SK-N-SH (cell line): ENCODE measurements at regions not wholly inside any gene's neighbourhood (a gene's known extent, or its start where the extent isn't known, plus 50 kb on each side); places are given as distances from the start of the nearest gene placed in this dataset.

ENCODE experiments used
- EP300 ChIP-seq, 2 experiments: IDR thresholded peaks; 2 replicates each; pipeline versions ENCODE4 v1.4.0 to v1.6.1; 2012; ENCODE audit warnings: borderline replicate concordance in 1 of 2, low read depth in 1 of 2, low read length in 1 of 2
- FOXJ3 ChIP-seq: sonication (generic); formaldehyde crosslinking; IDR thresholded peaks from 2 replicates; pipeline ENCODE4 v1.5.1; 2020; ENCODE audit warnings: mild to moderate bottlenecking, missing genetic modification reagents
- MAX ChIP-seq: IDR thresholded peaks from 2 replicates; pipeline ENCODE4 v1.4.0; 2012; ENCODE audit warnings: low read depth
- MEF2A ChIP-seq: IDR thresholded peaks from 2 replicates; pipeline ENCODE4 v1.4.0; 2012; ENCODE audit warnings: low read depth, borderline replicate concordance
- MXI1 ChIP-seq: IDR thresholded peaks from 2 replicates; pipeline ENCODE4 v1.6.1; 2012; ENCODE audit warnings: mild to moderate bottlenecking, low read depth, low read length, improper control_type of control experiment
- NFIC ChIP-seq: IDR thresholded peaks from 2 replicates; pipeline ENCODE4 v1.4.0; 2012; ENCODE audit warnings: borderline replicate concordance
- POLR2AphosphoS5 ChIP-seq: IDR thresholded peaks from 2 replicates; pipeline ENCODE4 v1.6.1; 2012; ENCODE audit warnings: low read depth, low read length
- RAD21 ChIP-seq: IDR thresholded peaks from 2 replicates; pipeline ENCODE4 v1.6.1; 2012; ENCODE audit warnings: mild to moderate bottlenecking, low read length
- RFX5 ChIP-seq: IDR thresholded peaks from 2 replicates; pipeline ENCODE4 v1.6.1; 2012; ENCODE audit warnings: mild to moderate bottlenecking, improper control_type of control experiment, low read length
- TAF1 ChIP-seq: IDR thresholded peaks from 2 replicates; pipeline ENCODE4 v1.6.1; 2012; ENCODE audit warnings: low read depth, mild to moderate bottlenecking, low read length, moderate library complexity, borderline replicate concordance
- YY1 ChIP-seq: IDR thresholded peaks from 2 replicates; pipeline ENCODE4 v1.4.0; 2012; ENCODE audit warnings: low read depth, mild to moderate bottlenecking
- TF ChIP-seq, protein P1 (sequence below): fragments of 200-600 bp; sonication (generic); IDR thresholded peaks from 2 replicates; pipeline ENCODE4 v1.6.1; 2017; ENCODE audit warnings: antibody characterized with exemption, mild to moderate bottlenecking, moderate library complexity

DNA sequence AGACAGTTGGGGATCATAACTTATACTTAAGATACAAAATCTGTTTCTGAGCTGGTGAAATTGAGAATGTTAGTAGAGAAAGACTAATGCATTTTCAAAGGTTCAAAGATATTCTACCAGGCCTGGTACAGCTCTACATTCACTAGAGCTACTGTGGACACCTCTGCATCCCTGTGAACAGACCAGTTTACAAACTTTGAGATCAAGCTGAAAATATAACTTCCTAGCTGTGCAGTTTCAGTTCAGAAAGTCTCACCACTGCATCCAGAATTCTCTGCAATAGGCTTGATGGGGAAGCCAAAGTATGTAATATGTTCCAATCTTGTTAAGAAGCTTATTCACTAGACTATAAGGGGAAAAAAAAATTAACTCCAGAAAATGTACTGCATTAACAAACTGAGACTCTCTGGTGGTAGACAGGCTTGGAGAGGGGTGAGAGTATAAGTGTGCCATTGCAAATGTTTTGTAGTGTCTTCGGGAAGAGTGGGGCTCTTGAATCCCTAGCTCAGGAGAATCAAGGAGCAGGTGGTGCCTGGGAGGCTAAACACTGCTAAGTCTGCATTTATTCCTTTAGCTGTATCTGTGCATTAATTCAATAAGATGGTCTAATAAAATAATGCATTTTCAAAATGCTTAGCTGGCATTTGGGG, 671.9 kb downstream of the NR2F1-AS1 start:
- TF ChIP-seq POLR2AphosphoS5 (no peak), MAX (no peak), TAF1 (no peak), RFX5 (no peak), MEF2A (no peak), RAD21 (no peak), MXI1 (no peak), YY1 (no peak), EP300 (IDR thresholded peaks at IDR 0.05; ENCODE audit: borderline replicate concordance in 1 of 2, low read depth in 1 of 2, low read length in 1 of 2) (no peak), NFIC (no peak), FOXJ3 (CRISPR knock-in tag) (no peak)
- TF ChIP-seq, protein P1, sequence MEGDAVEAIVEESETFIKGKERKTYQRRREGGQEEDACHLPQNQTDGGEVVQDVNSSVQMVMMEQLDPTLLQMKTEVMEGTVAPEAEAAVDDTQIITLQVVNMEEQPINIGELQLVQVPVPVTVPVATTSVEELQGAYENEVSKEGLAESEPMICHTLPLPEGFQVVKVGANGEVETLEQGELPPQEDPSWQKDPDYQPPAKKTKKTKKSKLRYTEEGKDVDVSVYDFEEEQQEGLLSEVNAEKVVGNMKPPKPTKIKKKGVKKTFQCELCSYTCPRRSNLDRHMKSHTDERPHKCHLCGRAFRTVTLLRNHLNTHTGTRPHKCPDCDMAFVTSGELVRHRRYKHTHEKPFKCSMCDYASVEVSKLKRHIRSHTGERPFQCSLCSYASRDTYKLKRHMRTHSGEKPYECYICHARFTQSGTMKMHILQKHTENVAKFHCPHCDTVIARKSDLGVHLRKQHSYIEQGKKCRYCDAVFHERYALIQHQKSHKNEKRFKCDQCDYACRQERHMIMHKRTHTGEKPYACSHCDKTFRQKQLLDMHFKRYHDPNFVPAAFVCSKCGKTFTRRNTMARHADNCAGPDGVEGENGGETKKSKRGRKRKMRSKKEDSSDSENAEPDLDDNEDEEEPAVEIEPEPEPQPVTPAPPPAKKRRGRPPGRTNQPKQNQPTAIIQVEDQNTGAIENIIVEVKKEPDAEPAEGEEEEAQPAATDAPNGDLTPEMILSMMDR: no peak
